Astrocyte of the cerebellum (primary cell): ENCODE measurements at regions not wholly inside any gene's neighbourhood (a gene's known extent, or its start where the extent isn't known, plus 50 kb on each side); places are given as distances from the start of the nearest gene placed in this dataset.

Experiments
- DNase-seq: peaks from one replicate; pipeline ENCODE4 v3.0.0-alpha.2; 2011; ENCODE audit warnings: low read depth
- H3K4me3 ChIP-seq: 2 replicates; pipeline ENCODE4 v1.5.1; 2011; ENCODE audit warnings: mild to moderate bottlenecking, low read depth, low read length, moderate library complexity
- CTCF ChIP-seq: IDR thresholded peaks from 2 replicates; pipeline ENCODE4 v1.5.1; 2012; ENCODE audit warnings: low read length, low read depth, moderate library complexity, mild to moderate bottlenecking; ENCODE audit errors: missing control alignments
- in situ Hi-C: cut with HindIII; loops from 2 replicates; pipeline ENCODE4 v1.10.0; 2017; ENCODE audit warnings: low sequenced_read_pairs

GRCh38 chr12:5178571-5178970 lies 134.9 kb downstream of the KCNA5 start:
- in situ Hi-C loops = no loop called here
- no peak for TF ChIP-seq CTCF

GRCh38 chr12:5180496-5180895 lies 136.8 kb downstream of the KCNA5 start:
- in situ Hi-C loops = no loop called here
- no peak for DNase-seq
- no peak overlapping the region for H3K4me3 ChIP-seq
- no peak for TF ChIP-seq CTCF

More at GRCh38 chr12:5178571-5178970, 134.9 kb downstream of the KCNA5 start:
- H3K4me3 ChIP-seq = no peak overlapping the region
- DNase-seq = no peak

DNA sequence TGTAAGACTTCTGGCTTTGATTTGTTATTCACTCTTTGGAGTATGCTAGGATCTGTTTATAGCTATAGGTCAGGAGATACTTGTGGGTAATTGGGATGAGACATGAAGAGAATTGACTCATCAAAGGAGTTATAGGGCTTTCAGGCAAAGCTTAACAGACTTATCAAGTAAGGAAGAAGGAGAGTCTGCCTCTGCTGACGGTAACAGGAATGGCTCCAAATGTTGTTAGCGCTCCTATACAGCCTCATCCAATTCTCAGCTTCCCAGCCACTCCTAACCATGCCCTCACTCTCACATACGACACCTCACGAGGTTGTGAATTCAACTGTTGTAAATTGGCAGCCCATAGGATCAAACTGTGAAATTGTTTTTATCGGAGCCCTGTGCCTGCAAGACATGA lies 140.5 kb downstream of the KCNA5 start:
- DNase-seq = no peak
- no peak for TF ChIP-seq CTCF
- H3K4me3 ChIP-seq = no peak overlapping the region
- in situ Hi-C loops = no loop called here

DNA sequence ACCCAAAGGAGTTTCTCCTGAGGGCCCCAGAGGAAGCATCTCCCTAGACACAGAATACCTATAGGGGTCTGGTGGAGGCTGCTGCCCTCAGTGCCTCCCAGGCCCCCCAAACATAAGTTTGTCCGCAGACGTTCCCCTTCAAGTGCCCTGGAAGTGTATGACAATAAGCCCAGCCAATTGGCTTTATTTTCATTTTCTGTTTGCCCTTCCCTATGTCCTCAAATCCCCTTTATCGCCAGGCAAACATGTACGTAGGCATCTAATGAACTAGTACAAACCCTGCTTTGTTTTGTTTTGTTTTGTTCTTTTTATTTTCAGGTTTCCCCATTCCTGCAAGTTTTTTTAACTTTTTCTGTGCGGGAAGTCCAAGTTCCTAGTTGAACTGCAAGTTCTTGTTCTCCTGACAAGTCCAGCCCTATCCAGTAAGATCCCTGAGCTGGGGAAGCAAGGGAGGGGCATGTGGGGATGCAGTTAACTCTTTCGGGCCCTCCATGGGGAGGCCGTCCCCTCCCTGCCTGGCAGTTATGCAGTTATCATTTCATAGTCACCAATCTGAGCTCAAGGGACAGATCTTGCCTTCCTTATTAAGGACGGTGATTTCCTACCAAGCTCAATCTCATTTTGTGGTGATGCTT lies 141.9 kb downstream of the KCNA5 start:
- TF ChIP-seq CTCF = no peak
- no peak overlapping the region for H3K4me3 ChIP-seq
- DNase-seq = no peak
- in situ Hi-C loops = no loop called here

DNA sequence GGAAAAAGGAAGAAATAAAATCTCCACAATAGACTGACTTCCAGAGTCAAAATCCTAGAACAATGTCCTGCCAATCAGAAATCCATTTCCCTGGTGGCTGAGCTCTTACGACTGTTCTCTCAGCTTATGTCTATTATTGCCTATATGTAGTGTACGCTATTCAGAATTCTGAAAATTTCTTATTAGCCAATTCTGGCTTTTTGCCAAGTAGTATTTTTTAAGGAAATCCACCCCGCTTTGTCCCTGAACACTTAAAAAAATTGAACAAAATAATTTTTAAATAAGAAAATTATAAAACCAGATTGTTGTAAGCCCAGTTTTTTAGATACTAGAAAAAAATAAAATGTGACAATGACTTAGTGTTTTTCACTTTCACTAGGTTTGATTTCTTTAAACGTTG lies 143.0 kb downstream of the KCNA5 start:
- no peak for DNase-seq
- H3K4me3 ChIP-seq = no peak overlapping the region
- TF ChIP-seq CTCF = no peak
- in situ Hi-C loops = no loop called here

DNA sequence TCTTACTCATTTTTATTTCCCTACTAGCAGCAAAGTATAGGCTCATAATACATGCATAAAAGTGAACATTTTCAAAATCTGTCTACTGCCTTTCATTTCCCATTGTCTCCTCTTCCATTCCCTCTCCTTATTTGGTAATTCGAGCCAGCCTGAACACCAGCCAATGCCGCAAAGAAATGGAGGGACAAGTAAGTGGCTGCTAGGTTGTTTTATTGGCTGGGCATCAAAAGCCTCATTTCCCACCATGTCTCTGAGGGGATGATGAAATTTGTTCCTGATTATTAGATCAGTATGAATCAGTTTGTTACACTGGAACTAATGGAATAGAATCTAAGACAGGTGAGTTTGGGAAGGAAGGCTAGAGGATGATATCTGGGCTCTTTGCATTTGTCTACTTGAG lies 143.5 kb downstream of the KCNA5 start:
- no peak for DNase-seq
- TF ChIP-seq CTCF = no peak
- H3K4me3 ChIP-seq = no peak overlapping the region
- in situ Hi-C loops = no loop called here
